Kidney epithelial cell (primary cell): ENCODE measurements at regions not wholly inside any gene's neighbourhood (a gene's known extent, or its start where the extent isn't known, plus 50 kb on each side); places are given as distances from the start of the nearest gene placed in this dataset.

Source experiments
- DNase-seq: peaks from one replicate; pipeline ENCODE4 v3.0.0-alpha.2; 2010; ENCODE audit warnings: low read depth
- H3K27me3 ChIP-seq: 2 replicates; pipeline ENCODE4 v1.6.0; 2011; ENCODE audit warnings: low read length; ENCODE audit not compliant: control insufficient read depth, insufficient read depth
- H3K36me3 ChIP-seq: 2 replicates; pipeline ENCODE4 v1.5.1; 2011; ENCODE audit warnings: low read length; ENCODE audit not compliant: control insufficient read depth, insufficient read depth
- H3K4me3 ChIP-seq: 2 replicates; pipeline ENCODE4 v1.5.1; 2011; ENCODE audit warnings: low read depth, mild to moderate bottlenecking, control low read depth, low read length
- TF ChIP-seq, protein P1 (sequence below): IDR thresholded peaks from 2 replicates; pipeline ENCODE4 v1.5.1; 2011; ENCODE audit warnings: mild to moderate bottlenecking, moderate library complexity, low read length, control low read depth, inconsistent platforms; ENCODE audit not compliant: insufficient read depth, poor library complexity, severe bottlenecking

DNA sequence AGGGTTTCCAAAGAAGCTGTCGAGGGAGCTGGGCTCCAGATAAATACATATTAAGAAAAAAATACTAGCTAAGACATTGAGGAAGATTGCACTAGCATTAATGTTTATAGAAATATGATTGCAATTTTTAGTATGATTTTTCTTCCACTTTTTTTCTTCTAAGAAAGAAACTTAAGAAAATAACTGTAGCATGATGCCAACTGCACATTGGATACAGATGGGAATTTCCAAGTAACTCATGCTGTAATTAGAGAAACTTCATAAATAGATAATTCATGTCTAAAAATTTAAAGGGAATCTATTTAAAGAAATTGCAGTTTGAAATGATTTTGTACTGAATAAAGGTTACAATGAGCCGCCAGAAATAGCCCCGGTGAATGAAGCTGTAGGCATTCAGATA lies 119.4 kb downstream of the POLR1F start:
- DNase-seq, result no peak
- TF ChIP-seq, protein P1, sequence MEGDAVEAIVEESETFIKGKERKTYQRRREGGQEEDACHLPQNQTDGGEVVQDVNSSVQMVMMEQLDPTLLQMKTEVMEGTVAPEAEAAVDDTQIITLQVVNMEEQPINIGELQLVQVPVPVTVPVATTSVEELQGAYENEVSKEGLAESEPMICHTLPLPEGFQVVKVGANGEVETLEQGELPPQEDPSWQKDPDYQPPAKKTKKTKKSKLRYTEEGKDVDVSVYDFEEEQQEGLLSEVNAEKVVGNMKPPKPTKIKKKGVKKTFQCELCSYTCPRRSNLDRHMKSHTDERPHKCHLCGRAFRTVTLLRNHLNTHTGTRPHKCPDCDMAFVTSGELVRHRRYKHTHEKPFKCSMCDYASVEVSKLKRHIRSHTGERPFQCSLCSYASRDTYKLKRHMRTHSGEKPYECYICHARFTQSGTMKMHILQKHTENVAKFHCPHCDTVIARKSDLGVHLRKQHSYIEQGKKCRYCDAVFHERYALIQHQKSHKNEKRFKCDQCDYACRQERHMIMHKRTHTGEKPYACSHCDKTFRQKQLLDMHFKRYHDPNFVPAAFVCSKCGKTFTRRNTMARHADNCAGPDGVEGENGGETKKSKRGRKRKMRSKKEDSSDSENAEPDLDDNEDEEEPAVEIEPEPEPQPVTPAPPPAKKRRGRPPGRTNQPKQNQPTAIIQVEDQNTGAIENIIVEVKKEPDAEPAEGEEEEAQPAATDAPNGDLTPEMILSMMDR, result no peak
- H3K4me3 ChIP-seq, result no peak overlapping the region
- H3K27me3 ChIP-seq, result no peaks in the 10 kb centered on the region
- no peaks in the 10 kb centered on the region for H3K36me3 ChIP-seq

DNA sequence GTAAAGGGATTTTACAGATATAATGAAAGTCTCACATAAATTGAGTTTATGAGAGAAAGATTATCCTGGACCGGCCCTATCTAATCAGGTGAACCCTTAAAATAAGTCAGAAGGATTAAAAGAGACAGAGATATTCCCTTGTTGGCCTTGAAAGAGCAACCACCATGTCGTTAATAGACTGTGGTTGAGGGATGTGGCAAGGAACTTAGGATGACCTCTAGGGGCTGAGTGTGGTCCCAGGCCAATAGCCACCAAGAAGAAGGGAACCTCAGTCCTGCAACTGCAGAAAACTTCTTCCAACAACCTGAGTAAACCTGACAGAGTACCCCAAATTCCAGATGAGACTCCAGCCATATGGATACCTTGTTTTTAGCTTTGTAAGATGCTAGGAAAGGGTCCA lies 121.5 kb downstream of the POLR1F start:
- DNase-seq, result no peak
- Histone ChIP-seq H3K36me3 (no peaks in the 10 kb centered on the region), H3K4me3 (no peak overlapping the region), H3K27me3 (no peaks in the 10 kb centered on the region)
- TF ChIP-seq, protein P1, result peak; percentile 14

DNA sequence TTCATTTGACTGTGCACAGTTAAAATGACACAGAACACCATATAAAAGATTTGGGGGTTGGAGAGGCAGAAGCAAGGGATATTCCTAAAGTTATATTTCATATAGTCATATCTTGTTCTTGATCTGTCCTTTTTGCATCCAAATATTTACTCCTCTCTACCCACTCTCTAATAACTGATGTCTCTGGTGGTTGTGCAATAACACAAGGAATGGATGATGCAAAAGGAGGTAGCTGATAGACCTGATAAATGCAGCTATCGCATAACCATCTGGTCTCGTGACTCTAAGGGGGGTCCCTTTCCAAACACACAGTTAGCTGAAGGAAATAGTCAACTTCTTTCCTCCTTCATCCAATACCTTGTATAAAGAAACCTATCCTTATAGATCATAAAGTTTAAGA lies 123.1 kb downstream of the POLR1F start:
- H3K36me3 ChIP-seq, result no peaks in the 10 kb centered on the region
- DNase-seq, result no peak
- TF ChIP-seq, protein P1, result no peak
- no peaks in the 10 kb centered on the region for H3K27me3 ChIP-seq
- H3K4me3 ChIP-seq, result no peak overlapping the region

DNA sequence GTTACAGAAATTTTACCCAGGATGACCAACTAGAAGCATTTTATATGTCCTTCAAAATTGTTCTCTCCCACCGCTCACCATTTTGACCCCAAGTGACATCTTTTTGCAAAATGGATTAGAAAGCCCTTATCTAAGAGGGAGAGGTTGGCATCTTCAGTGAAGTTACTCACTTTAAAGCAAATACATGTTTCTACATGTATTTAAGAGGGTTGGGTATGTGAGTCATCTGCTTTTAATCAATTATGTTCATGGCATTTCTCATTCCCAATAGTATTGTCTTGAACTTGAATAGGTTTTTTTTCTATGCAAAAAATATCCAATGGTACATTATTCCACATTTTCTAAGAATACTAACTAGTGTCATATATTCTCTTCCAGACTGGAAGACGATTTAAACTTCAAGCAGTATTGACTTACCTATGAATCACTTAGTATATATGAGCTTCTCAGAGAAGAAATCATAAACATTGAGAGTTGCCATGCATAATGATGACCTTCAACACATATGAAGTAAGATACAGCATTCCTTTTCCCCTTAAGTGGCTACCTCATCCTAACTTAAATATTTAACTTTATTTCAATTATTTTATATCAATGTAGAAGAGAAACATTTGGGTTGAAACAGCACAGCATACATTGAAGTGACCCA lies 132.8 kb downstream of the POLR1F start:
- no peaks in the 10 kb centered on the region for H3K36me3 ChIP-seq
- DNase-seq, result no peak
- H3K4me3 ChIP-seq, result no peak overlapping the region
- TF ChIP-seq, protein P1, result no peak
- H3K27me3 ChIP-seq, result no peaks in the 10 kb centered on the region

DNA sequence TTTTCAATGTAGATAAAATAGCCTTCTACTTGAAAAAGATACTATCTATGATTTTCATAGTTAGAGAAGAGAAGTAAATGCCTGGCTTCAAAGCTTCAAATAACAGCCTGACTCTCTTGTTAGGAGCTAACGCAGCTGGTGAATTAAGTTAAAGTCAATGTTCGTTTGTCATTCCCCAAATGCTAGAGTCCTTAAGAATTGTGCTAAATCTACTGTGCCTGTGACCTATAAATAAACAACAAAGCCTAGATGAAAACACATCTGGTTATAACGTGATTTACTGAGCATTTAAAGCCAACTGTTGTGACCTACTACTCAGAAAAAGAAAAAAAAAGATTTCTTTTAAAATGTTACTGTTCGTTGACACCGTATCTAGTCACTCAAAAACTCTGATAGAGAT lies 134.7 kb downstream of the POLR1F start:
- TF ChIP-seq, protein P1, result no peak
- Histone ChIP-seq H3K4me3 (no peak overlapping the region), H3K27me3 (no peaks in the 10 kb centered on the region), H3K36me3 (no peaks in the 10 kb centered on the region)
- no peak for DNase-seq

DNA sequence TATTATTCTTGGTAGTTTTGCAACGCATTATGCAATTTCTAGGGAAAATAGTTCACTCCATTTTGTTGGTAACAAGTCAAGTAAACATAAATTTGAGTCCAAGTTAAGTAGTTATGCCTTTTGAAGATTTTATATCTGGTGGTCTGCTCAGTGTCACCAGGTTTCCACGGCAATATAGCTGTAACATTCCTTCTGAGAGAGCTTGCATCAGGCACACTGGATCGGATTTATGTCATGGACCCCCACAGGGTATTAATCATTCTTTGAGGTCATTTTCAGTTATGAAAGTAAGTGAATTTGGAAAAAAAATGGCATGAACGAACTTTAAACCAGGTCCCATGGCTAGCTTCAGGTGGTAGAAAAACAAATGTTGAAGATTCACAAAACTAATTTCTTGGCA lies 136.3 kb downstream of the POLR1F start:
- H3K27me3 ChIP-seq, result no peaks in the 10 kb centered on the region

More for the DNA sequence above, 136.3 kb downstream of the POLR1F start:
- H3K36me3 ChIP-seq, result no peaks in the 10 kb centered on the region
- H3K4me3 ChIP-seq, result no peak overlapping the region
- DNase-seq, result no peak
- TF ChIP-seq, protein P1, result no peak
